Psoas muscle (tissue), 7 donors: ENCODE measurements at regions not wholly inside any gene's neighbourhood (a gene's known extent, or its start where the extent isn't known, plus 50 kb on each side); places are given as distances from the start of the nearest gene placed in this dataset.
A peak's percentile ranks its signal among the peaks of the same experiment; 100 is the strongest.

Source experiments
- ATAC-seq, 4 donors: fragments of 200-7000 bp; cut with Tn5 transposase; one replicate each; pipeline ENCODE4 v1.9.1; 2020; ENCODE audit warnings: moderate library complexity in 3 of 4, mild to moderate bottlenecking in 2 of 4
- DNase-seq, 2 donors: peaks; one replicate each; pipeline ENCODE4 v3.0.0-alpha.2; 2020
- H3K27ac ChIP-seq: fragments of 200-600 bp; one replicate; pipeline ENCODE4 v1.8.0; 2022
- H3K27me3 ChIP-seq, 3 donors: fragments of 200-600 bp in 1 of 3; one replicate each; pipeline versions ENCODE4 v1.6.1 to v1.8.0; 2013 to 2022; ENCODE audit warnings: low read length in 2 of 3, mild to moderate bottlenecking in 2 of 3, moderate library complexity in 1 of 3; ENCODE audit not compliant: insufficient read depth in 3 of 3
- H3K36me3 ChIP-seq, 2 donors: fragments of 200-600 bp in 1 of 2; one replicate each; pipeline versions ENCODE4 v1.6.1 to v1.8.0; 2013 to 2022; ENCODE audit warnings: low read depth in 1 of 2, mild to moderate bottlenecking in 1 of 2, moderate library complexity in 1 of 2; ENCODE audit not compliant: insufficient read depth in 1 of 2
- H3K4me1 ChIP-seq: fragments of 200-600 bp; one replicate; pipeline ENCODE4 v1.8.0; 2022
- H3K4me3 ChIP-seq: fragments of 200-600 bp; one replicate; pipeline ENCODE4 v1.8.0; 2022; ENCODE audit warnings: mild to moderate bottlenecking
- H3K9me3 ChIP-seq: fragments of 200-600 bp; one replicate; pipeline ENCODE4 v1.8.0; 2022
- CTCF ChIP-seq: fragments of 200-600 bp; IDR thresholded peaks from one replicate; pipeline ENCODE4 v1.8.0; 2022; ENCODE audit warnings: antibody characterized with exemption
- WGBS, 3 donors: extraction: QIAGEN DNeasy Blood & Tissue Kit; methylation state at CpG; one replicate each; pipeline versions ENCODE4 v1.1.6 to v1.1.7; 2013; 5-methylcytosine and 5-hydroxymethylcytosine counted together
- intact Hi-C, 2 donors: fragments of 100-400 bp; cut with DNase I; formaldehyde crosslinking; loops; one replicate each; pipeline versions ENCODE4 v1.11.0 to v1.14.2; 2022
- donor health status: healthy with polysubstance abuse.
- donor health status: DM: no; HTN: no; CAD: no; lungs with moderate emphysema.
- donor health status: Bipolar disorder and iron deficiency.
- donor health status: healthy.
- donor health status: DM: yes; HTN: yes; CAD: no.
- donor health status: DM: no; HTN: no; CAD: no.
- donor health status: DM: yes; HTN: yes; CAD: no.

GRCh38 chr2:180461761-180462160 lies 454.7 kb upstream of the CWC22 start:
- no peaks in the 10 kb centered on the region for H3K36me3 ChIP-seq
- DNase-seq (no peak), ATAC-seq (no peak)
- 84 to 91% (median 89%) methylated on average over 3 of the region's 3 CpGs for WGBS, 3 donors
- TF ChIP-seq CTCF = no peak
- H3K4me3 ChIP-seq = no peak overlapping the region
- no peaks in the 10 kb centered on the region for H3K9me3 ChIP-seq
- H3K27me3 ChIP-seq = no peaks in the 10 kb centered on the region
- H3K4me1 ChIP-seq = no peaks in the 10 kb centered on the region
- H3K27ac ChIP-seq = no peak overlapping the region
- intact Hi-C loops = no loop called here

GRCh38 chr2:180456801-180457200 lies 449.7 kb upstream of the CWC22 start:
- Histone ChIP-seq H3K4me1 (no peaks in the 10 kb centered on the region), H3K9me3 (no peaks in the 10 kb centered on the region), H3K27ac (no peak overlapping the region), H3K27me3 (no peaks in the 10 kb centered on the region), H3K36me3 (no peaks in the 10 kb centered on the region), H3K4me3 (no peak overlapping the region)
- peak in 1 of 4 donors; percentile 57 for ATAC-seq
- WGBS, 3 donors = 14 to 17% (median 16%) methylated on average over 3 of the region's 3 CpGs
- intact Hi-C loops = no loop called here
- no peak for TF ChIP-seq CTCF
- DNase-seq = no peak

GRCh38 chr2:180450841-180451240 lies 443.7 kb upstream of the CWC22 start:
- Histone ChIP-seq H3K36me3 (no peaks in the 10 kb centered on the region), H3K4me3 (no peak overlapping the region), H3K9me3 (no peaks in the 10 kb centered on the region), H3K4me1 (no peaks in the 10 kb centered on the region), H3K27me3 (no peaks in the 10 kb centered on the region), H3K27ac (no peak overlapping the region)
- ATAC-seq (no peak), DNase-seq (no peak)
- TF ChIP-seq CTCF = no peak
- intact Hi-C loops = no loop called here

GRCh38 chr2:180449171-180449915 lies 442.2 kb upstream of the CWC22 start:
- no peaks in the 10 kb centered on the region for H3K9me3 ChIP-seq
- WGBS, 3 donors = 67 to 73% (median 69%) methylated on average over 3 of the region's 3 CpGs
- DNase-seq (no peak), ATAC-seq (no peak)
- intact Hi-C loops = no loop called here
- H3K27ac ChIP-seq = no peak overlapping the region
- H3K4me3 ChIP-seq = no peak overlapping the region
- H3K4me1 ChIP-seq = no peaks in the 10 kb centered on the region
- H3K36me3 ChIP-seq = no peaks in the 10 kb centered on the region
- TF ChIP-seq CTCF = no peak
- H3K27me3 ChIP-seq = no peaks in the 10 kb centered on the region

DNA sequence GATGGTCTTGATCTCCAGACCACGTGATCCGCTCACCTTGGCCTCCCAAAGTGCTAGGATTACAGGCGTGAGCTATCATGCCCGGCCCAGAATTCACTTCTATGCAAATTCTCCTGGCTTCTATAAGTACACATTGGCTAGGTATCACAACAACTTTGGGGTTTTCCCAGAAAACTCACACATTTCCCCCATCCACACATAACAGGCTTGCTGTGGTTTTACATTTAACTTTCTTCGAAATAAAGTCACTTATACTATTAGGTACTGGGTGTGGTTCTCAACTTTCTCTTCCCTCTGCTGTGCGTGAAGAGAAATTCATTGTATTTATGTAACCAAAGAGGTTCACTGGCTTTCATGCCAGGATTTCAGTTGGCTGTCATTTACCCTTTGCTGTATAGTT lies 439.4 kb upstream of the CWC22 start:
- no peak for ATAC-seq

More for the DNA sequence above, 439.4 kb upstream of the CWC22 start:
- no peak for TF ChIP-seq CTCF
- Histone ChIP-seq H3K4me1 (no peaks in the 10 kb centered on the region), H3K27ac (no peak overlapping the region), H3K4me3 (no peak overlapping the region), H3K27me3 (no peaks in the 10 kb centered on the region), H3K9me3 (no peaks in the 10 kb centered on the region), H3K36me3 (no peaks in the 10 kb centered on the region)
- DNase-seq = no peak
- 89 to 93% (median 92%) methylated on average over 6 of the region's 6 CpGs for WGBS, 3 donors
- intact Hi-C loops = no loop called here
